ENCODE measurements at regions not wholly inside any gene's neighbourhood (a gene's known extent, or its start where the extent isn't known, plus 50 kb on each side); places are given as distances from the start of the nearest gene placed in this dataset.

DNA sequence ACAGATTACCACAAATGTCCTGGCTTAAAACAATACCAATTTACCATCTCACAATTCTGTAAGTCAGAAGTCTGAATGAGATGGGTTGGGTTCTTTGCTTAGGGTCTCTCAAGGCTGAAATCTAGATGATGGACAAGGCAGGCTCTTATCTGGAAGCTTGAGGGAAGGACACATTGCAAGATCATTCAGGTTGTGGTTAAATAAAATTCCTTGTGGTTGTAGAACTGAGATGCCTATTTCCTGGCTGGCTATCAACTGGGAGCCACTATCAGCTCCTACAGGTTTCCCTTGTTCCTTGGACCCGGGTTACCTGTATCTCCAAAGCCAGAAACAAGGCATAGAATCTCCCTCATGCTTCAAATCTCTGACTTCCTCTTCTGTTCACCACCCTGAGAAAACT lies 148.4 kb downstream of the MDFIC start:
- H3K9ac ChIP-seq (ENCODE audit: low read length): no peak overlapping the region
- H3K4me2 ChIP-seq (ENCODE audit: low read length): no peak overlapping the region

More for the DNA sequence above, 148.4 kb downstream of the MDFIC start:
- TF ChIP-seq, protein P1, sequence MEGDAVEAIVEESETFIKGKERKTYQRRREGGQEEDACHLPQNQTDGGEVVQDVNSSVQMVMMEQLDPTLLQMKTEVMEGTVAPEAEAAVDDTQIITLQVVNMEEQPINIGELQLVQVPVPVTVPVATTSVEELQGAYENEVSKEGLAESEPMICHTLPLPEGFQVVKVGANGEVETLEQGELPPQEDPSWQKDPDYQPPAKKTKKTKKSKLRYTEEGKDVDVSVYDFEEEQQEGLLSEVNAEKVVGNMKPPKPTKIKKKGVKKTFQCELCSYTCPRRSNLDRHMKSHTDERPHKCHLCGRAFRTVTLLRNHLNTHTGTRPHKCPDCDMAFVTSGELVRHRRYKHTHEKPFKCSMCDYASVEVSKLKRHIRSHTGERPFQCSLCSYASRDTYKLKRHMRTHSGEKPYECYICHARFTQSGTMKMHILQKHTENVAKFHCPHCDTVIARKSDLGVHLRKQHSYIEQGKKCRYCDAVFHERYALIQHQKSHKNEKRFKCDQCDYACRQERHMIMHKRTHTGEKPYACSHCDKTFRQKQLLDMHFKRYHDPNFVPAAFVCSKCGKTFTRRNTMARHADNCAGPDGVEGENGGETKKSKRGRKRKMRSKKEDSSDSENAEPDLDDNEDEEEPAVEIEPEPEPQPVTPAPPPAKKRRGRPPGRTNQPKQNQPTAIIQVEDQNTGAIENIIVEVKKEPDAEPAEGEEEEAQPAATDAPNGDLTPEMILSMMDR (IDR thresholded peaks at IDR 0.05; ENCODE audit: poor library complexity, severe bottlenecking): no peak
- no peak for TF ChIP-seq POLR2AphosphoS5 (IDR thresholded peaks at IDR 0.05)
- TF ChIP-seq REST (IDR thresholded peaks at IDR 0.05; ENCODE audit: borderline replicate concordance): no peak
- no peak for TF ChIP-seq MXI1 (conservative IDR thresholded peaks at IDR 0.05; ENCODE audit: poor library complexity, severe bottlenecking)
- TF ChIP-seq SMC3 (conservative IDR thresholded peaks at IDR 0.05; ENCODE audit: poor library complexity): no peak
- Histone ChIP-seq H3K79me2 (replicated peaks; ENCODE audit: insufficient read depth, low read length) (no peaks in the 10 kb centered on the region), H3K9me3 (ENCODE audit: low read length) (no peaks in the 10 kb centered on the region), H3K4me3 (ENCODE audit: low read length) (no peak overlapping the region), H3F3A (ENCODE audit: insufficient read depth, low read length, poor library complexity, severe bottlenecking) (no peaks in the 10 kb centered on the region), H3K27me3 (ENCODE audit: insufficient read depth, low read depth, low read length) (no peaks in the 10 kb centered on the region), H2AFZ (ENCODE audit: low read depth, low read length) (no peak overlapping the region), H3K27ac (ENCODE audit: low read length) (no peak overlapping the region), H3K36me3 (ENCODE audit: insufficient read depth, low read length) (no peaks in the 10 kb centered on the region), H4K20me1 (ENCODE audit: insufficient read depth) (no peaks in the 10 kb centered on the region), H3K9me2 (ENCODE audit: insufficient read depth, low read length) (no peaks in the 10 kb centered on the region)

Small RNA genes in the stretch of these regions (small RNA-seq; reads per million reads assigned to genes)
- 0 to 1.2 (median 0) reads per million in 3 experiments for gene RF00019
- gene SNORA25B: 0 to 0.08 (median 0.03) reads per million in 3 experiments

All from neural cell (in vitro differentiated cells).